ENCODE measurements at regions not wholly inside any gene's neighbourhood (a gene's known extent, or its start where the extent isn't known, plus 50 kb on each side); places are given as distances from the start of the nearest gene placed in this dataset.

DNA sequence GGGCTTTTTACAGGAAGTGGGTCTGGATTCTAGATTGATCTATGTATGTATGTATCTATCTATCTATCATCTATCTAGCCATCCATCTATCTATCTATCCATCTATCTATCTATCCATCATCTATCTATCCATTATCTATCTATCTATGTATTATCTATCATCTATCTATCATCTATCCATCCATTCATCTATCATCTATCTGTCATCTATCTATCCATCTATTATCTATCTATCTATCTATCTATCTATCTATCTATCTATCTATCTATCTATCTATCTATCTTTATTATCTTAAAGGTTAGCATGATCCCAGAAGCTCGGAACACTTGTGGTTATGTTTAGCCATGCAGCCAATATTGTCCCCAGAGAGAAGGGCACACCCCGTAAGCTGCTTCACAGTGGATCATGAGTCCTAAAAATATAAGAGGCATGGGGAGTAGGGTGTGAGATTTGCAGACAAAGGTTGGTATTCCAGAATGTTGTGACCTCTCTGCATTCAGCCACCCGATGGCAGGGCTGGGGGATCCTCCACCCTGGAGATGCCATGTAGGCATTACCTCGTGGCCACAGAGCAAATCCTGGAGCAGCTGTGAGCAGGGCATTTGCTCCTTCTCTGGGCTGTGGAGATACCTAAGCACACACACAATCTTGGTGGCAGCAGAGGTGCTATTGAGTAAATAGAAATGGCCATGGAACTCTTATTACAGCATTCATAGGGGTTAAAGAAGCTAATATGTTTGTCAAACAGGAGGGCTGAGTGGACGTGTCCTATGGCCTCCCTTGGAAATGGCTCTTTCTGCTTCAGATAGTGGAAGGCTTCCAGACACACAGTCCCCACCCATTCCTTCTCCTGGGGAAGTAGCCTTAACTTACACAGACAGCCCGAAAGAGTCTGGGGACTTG is 310.0 kb upstream of the TSHZ3 start:
- TF ChIP-seq CTCF (conservative IDR thresholded peaks at IDR 0.05; ENCODE audit: low read depth, low read length), result no peak
- DNase-seq (ENCODE audit: low read depth), result no peak
- H3K4me3 ChIP-seq (ENCODE audit: low read length), result no peak overlapping the region

DNA sequence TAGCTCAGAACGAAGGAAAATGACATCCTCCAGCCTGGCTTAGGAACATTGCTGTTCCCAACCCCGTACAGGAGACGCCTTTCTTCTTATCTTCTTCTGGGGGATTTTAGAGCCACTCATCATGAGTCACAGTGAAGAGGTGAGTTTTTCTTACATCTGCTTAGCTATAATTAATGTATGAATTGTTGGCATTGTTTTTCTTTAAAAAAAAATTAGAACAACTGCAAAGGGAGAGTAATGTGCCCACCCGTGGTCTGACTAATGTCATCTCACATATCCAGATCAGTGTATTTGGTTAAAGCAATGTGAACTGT is 310.6 kb upstream of the TSHZ3 start:
- no peak for TF ChIP-seq CTCF (conservative IDR thresholded peaks at IDR 0.05; ENCODE audit: low read depth, low read length)
- DNase-seq (ENCODE audit: low read depth), result no peak
- no peak overlapping the region for H3K4me3 ChIP-seq (ENCODE audit: low read length)

GRCh38 chr19:31664096-31664495 is 314.9 kb upstream of the TSHZ3 start:
- no peak for DNase-seq (ENCODE audit: low read depth)
- H3K4me3 ChIP-seq (ENCODE audit: low read length), result no peak overlapping the region
- no peak for TF ChIP-seq CTCF (conservative IDR thresholded peaks at IDR 0.05; ENCODE audit: low read depth, low read length)

DNA sequence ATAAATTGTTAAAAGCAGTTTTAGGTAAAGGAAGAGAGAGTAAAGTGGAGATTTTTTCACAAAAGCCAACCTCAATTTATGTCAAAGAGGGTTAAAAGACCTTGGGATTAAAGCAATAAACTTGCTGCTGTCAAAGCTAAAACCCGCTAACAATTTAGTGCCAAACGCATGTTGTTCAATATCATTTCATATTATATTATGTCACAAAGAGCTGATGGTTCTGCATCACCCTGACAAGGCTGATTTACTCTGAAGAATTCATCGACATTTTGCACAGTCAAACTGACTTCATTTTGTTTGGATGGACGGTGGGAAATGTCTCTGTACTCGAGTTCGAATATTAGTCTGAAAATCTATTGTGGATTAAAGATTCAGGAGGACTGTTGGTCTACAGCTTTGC is 315.8 kb upstream of the TSHZ3 start:
- TF ChIP-seq CTCF (conservative IDR thresholded peaks at IDR 0.05; ENCODE audit: low read depth, low read length), result no peak
- H3K4me3 ChIP-seq (ENCODE audit: low read length), result no peak overlapping the region
- no peak for DNase-seq (ENCODE audit: low read depth)

DNA sequence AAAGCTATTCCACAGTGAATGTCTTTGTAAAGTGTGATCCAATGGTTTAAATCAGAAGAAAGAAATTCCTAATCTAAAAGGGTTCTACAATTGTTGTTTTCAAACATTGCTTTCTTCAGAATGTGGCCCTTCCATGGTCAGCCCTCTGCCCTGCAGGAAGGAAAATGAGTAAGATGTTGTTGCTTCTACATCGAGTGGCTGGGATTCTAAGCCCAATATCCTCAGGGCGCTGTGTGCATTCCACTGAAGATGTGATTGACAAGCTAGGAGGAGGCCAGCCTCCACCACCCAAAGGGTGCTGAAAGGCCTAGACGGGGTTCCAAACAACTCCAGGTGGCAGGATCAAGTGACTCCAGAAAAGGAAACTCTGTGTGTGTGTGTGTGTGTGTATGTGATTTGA is 316.9 kb upstream of the TSHZ3 start:
- no peak for DNase-seq (ENCODE audit: low read depth)
- H3K4me3 ChIP-seq (ENCODE audit: low read length), result no peak overlapping the region
- no peak for TF ChIP-seq CTCF (conservative IDR thresholded peaks at IDR 0.05; ENCODE audit: low read depth, low read length)

DNA sequence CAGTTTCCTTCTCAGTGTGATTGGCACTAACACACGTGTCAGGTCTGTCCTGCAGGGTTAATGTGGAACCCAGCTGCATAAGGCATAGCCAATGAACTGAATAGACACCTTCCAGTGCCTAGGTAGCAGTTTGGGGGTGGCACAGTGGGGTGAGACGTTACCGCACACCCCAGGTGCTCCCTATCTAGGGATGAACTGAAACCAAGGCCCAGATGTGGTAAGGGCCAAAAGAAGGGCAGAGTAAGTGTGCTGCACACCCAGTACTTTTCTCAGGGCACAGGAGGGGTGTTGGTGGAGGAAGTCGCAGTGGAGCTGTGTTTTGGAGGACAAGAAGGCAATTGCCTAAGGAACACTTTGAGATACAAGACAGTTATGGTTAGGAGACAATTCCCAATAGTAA is 317.9 kb upstream of the TSHZ3 start:
- no peak overlapping the region for H3K4me3 ChIP-seq (ENCODE audit: low read length)
- TF ChIP-seq CTCF (conservative IDR thresholded peaks at IDR 0.05; ENCODE audit: low read depth, low read length), result no peak
- no peak for DNase-seq (ENCODE audit: low read depth)

DNA sequence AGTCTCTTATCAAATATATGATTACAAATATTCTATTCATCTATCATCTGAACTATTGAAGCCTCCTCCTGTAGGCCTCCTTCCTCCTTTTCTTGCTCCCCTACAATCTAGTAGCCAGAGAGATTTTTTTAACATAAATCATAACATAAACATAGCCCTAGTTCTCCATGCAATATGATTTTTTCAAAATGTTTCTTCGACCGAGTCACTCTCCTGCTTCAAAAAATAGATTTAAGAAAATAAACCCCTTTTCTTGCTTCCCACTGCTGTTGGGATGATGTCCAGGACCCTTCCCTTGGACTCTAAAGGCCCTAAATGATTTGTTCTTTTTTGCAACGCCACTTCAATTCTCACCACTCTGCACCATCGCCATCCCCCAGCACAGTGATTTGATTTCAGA is 319.7 kb upstream of the TSHZ3 start:
- no peak for TF ChIP-seq CTCF (conservative IDR thresholded peaks at IDR 0.05; ENCODE audit: low read depth, low read length)
- no peak overlapping the region for H3K4me3 ChIP-seq (ENCODE audit: low read length)
- no peak for DNase-seq (ENCODE audit: low read depth)
